ENCODE measurements at regions not wholly inside any gene's neighbourhood (a gene's known extent, or its start where the extent isn't known, plus 50 kb on each side); places are given as distances from the start of the nearest gene placed in this dataset.

GRCh38 chr2:165033402-165033801 is 78.1 kb upstream of the SLC38A11 start:
- TF ChIP-seq TEAD4 (IDR thresholded peaks at IDR 0.05; ENCODE audit: low read depth, low read length) (no peak), JUN (IDR thresholded peaks at IDR 0.05; ENCODE audit: low read depth, low read length) (no peak), CTCF (IDR thresholded peaks at IDR 0.05; ENCODE audit: control extremely low read depth in 1 of 3, insufficient read depth in 1 of 3, low read depth in 1 of 3, low read length in 3 of 3) (no peak), RBBP5 (IDR thresholded peaks at IDR 0.05; ENCODE audit: borderline replicate concordance, low read depth, low read length) (no peak), ZNF274 (IDR thresholded peaks at IDR 0.05; ENCODE audit: borderline replicate concordance, extremely low read depth, low read length) (no peak), CBX5 (IDR thresholded peaks at IDR 0.05; ENCODE audit: low read depth, low read length) (no peak), YY1 (IDR thresholded peaks at IDR 0.05; ENCODE audit: low read depth, low read length) (no peak), POLR2A (IDR thresholded peaks at IDR 0.05; ENCODE audit: control extremely low read depth in 1 of 2, low read depth in 2 of 2, low read length in 2 of 2) (no peak), GABPA (IDR thresholded peaks at IDR 0.05; ENCODE audit: borderline replicate concordance, insufficient read depth, low read length) (no peak), ATF3 (IDR thresholded peaks at IDR 0.05; ENCODE audit: insufficient read depth, low read depth, low read length) (no peak), MAFK (IDR thresholded peaks at IDR 0.05; ENCODE audit: low read depth, low read length) (no peak), RAD21 (IDR thresholded peaks at IDR 0.05 in 1 of 2, conservative IDR thresholded peaks at IDR 0.05 in 1 of 2; ENCODE audit: low read depth in 2 of 2, low read length in 2 of 2) (no peak)

Measured in H1 (cell line).